Subcutaneous abdominal adipose tissue (tissue), 5 donors: ENCODE measurements at regions not wholly inside any gene's neighbourhood (a gene's known extent, or its start where the extent isn't known, plus 50 kb on each side); places are given as distances from the start of the nearest gene placed in this dataset.

Source experiments
- H3K27ac ChIP-seq: one replicate; pipeline ENCODE4 v1.7.0; 2013; ENCODE audit warnings: low read depth, mild to moderate bottlenecking, inconsistent platforms, low read length, moderate library complexity
- H3K27me3 ChIP-seq, 5 donors: one replicate each; pipeline ENCODE4 v1.7.0; 2013; ENCODE audit warnings: low read length in 5 of 5, inconsistent platforms in 1 of 5; ENCODE audit not compliant: control insufficient read depth in 5 of 5, insufficient read depth in 4 of 5
- H3K36me3 ChIP-seq, 5 donors: one replicate each; pipeline ENCODE4 v1.7.0; 2013; ENCODE audit warnings: low read length in 5 of 5; ENCODE audit not compliant: control insufficient read depth in 5 of 5, insufficient read depth in 5 of 5
- H3K4me1 ChIP-seq, 5 donors: one replicate each; pipeline ENCODE4 v1.7.0; 2013; ENCODE audit warnings: low read length in 5 of 5, mild to moderate bottlenecking in 3 of 5, moderate library complexity in 1 of 5; ENCODE audit not compliant: control insufficient read depth in 5 of 5, insufficient read depth in 5 of 5
- H3K4me3 ChIP-seq, 5 donors: one replicate each; pipeline ENCODE4 v1.7.0; 2013; ENCODE audit warnings: low read length in 5 of 5, low read depth in 1 of 5
- H3K9ac ChIP-seq, 5 donors: one replicate each; pipeline ENCODE4 v1.7.0; 2013; ENCODE audit warnings: low read length in 5 of 5, mild to moderate bottlenecking in 4 of 5, moderate library complexity in 3 of 5
- H3K9me3 ChIP-seq, 5 donors: one replicate each; pipeline ENCODE4 v1.7.0; 2013; ENCODE audit warnings: low read length in 5 of 5; ENCODE audit not compliant: control insufficient read depth in 5 of 5
- donor health status: healthy.
- donor health status: healthy.
- donor health status: healthy.
- donor health status: healthy.
- donor health status: healthy.

- no peak overlapping the region for H3K4me3 ChIP-seq
- no peak overlapping the region for H3K9ac ChIP-seq
- no peaks in the 10 kb centered on the region for H3K27me3 ChIP-seq
- no peaks in the 10 kb centered on the region for H3K4me1 ChIP-seq
- H3K27ac ChIP-seq = no peak overlapping the region
- H3K36me3 ChIP-seq = no peaks in the 10 kb centered on the region
- H3K9me3 ChIP-seq = no peaks in the 10 kb centered on the region
Measured at GRCh38 chr2:64704161-64704560, 50.4 kb upstream of the SERTAD2 start.

GRCh38 chr2:64704996-64705395 lies 51.3 kb upstream of the SERTAD2 start:
- no peaks in the 10 kb centered on the region for H3K4me1 ChIP-seq
- H3K9me3 ChIP-seq = no peaks in the 10 kb centered on the region
- no peaks in the 10 kb centered on the region for H3K36me3 ChIP-seq
- no peaks in the 10 kb centered on the region for H3K27me3 ChIP-seq
- no peak overlapping the region for H3K9ac ChIP-seq
- H3K4me3 ChIP-seq = no peak overlapping the region
- no peak overlapping the region for H3K27ac ChIP-seq

- H3K4me1 ChIP-seq = peaks cover 0 to 4% (median 0%) of the 10 kb centered on the region in 5 donors
- H3K27ac ChIP-seq = no peak overlapping the region
- no peaks in the 10 kb centered on the region for H3K36me3 ChIP-seq
- H3K9me3 ChIP-seq = no peaks in the 10 kb centered on the region
- H3K27me3 ChIP-seq = no peaks in the 10 kb centered on the region
- H3K4me3 ChIP-seq = no peak overlapping the region
- H3K9ac ChIP-seq = no peak overlapping the region
Measured at GRCh38 chr2:64707276-64707675, 53.6 kb upstream of the SERTAD2 start.

GRCh38 chr2:64708829-64709228 lies 55.1 kb upstream of the SERTAD2 start:
- Histone ChIP-seq H3K4me3 (no peak overlapping the region), H3K36me3 (no peaks in the 10 kb centered on the region), H3K27ac (no peak overlapping the region), H3K4me1 (peaks cover 0 to 4% (median 0%) of the 10 kb centered on the region in 5 donors), H3K9ac (no peak overlapping the region), H3K9me3 (no peaks in the 10 kb centered on the region), H3K27me3 (no peaks in the 10 kb centered on the region)

- no peak overlapping the region for H3K9ac ChIP-seq
Measured at GRCh38 chr2:64711252-64711800, 57.6 kb upstream of the SERTAD2 start.

GRCh38 chr2:64713686-64714085 lies 60.0 kb upstream of the SERTAD2 start:
- Histone ChIP-seq H3K27ac (no peak overlapping the region), H3K27me3 (no peaks in the 10 kb centered on the region), H3K36me3 (no peaks in the 10 kb centered on the region), H3K9ac (no peak overlapping the region), H3K9me3 (no peaks in the 10 kb centered on the region), H3K4me3 (no peak overlapping the region), H3K4me1 (peaks cover 0 to 4% (median 4%) of the 10 kb centered on the region in 5 donors)

More at GRCh38 chr2:64711252-64711800, 57.6 kb upstream of the SERTAD2 start:
- H3K9me3 ChIP-seq = no peaks in the 10 kb centered on the region
- no peaks in the 10 kb centered on the region for H3K27me3 ChIP-seq
- peaks cover 0 to 4% (median 0%) of the 10 kb centered on the region in 5 donors for H3K4me1 ChIP-seq
- no peaks in the 10 kb centered on the region for H3K36me3 ChIP-seq
- H3K4me3 ChIP-seq = no peak overlapping the region
- H3K27ac ChIP-seq = no peak overlapping the region

- peaks cover 0 to 9% (median 0%) of the 10 kb centered on the region in 5 donors for H3K4me1 ChIP-seq
- H3K27ac ChIP-seq = no peak overlapping the region
- H3K36me3 ChIP-seq = no peaks in the 10 kb centered on the region
- no peaks in the 10 kb centered on the region for H3K27me3 ChIP-seq
- H3K9me3 ChIP-seq = no peaks in the 10 kb centered on the region
- no peak overlapping the region for H3K4me3 ChIP-seq
- H3K9ac ChIP-seq = no peak overlapping the region
Measured at GRCh38 chr2:64716569-64716968, 62.9 kb upstream of the SERTAD2 start.

GRCh38 chr2:64718250-64718885 lies 64.7 kb upstream of the SERTAD2 start:
- Histone ChIP-seq H3K36me3 (no peaks in the 10 kb centered on the region), H3K9me3 (no peaks in the 10 kb centered on the region), H3K27ac (no peak overlapping the region), H3K9ac (no peak overlapping the region), H3K27me3 (no peaks in the 10 kb centered on the region), H3K4me1 (peaks cover 0 to 9% (median 0%) of the 10 kb centered on the region in 5 donors), H3K4me3 (no peak overlapping the region)

- Histone ChIP-seq H3K9ac (no peak overlapping the region), H3K36me3 (no peaks in the 10 kb centered on the region), H3K27ac (no peak overlapping the region), H3K27me3 (no peaks in the 10 kb centered on the region), H3K4me3 (no peak overlapping the region), H3K9me3 (no peaks in the 10 kb centered on the region), H3K4me1 (peaks cover 0 to 9% (median 0%) of the 10 kb centered on the region in 5 donors)
Measured at GRCh38 chr2:64720535-64721319, 67.0 kb upstream of the SERTAD2 start.

- no peak overlapping the region for H3K27ac ChIP-seq
- no peaks in the 10 kb centered on the region for H3K9me3 ChIP-seq
- H3K36me3 ChIP-seq = no peaks in the 10 kb centered on the region
- H3K27me3 ChIP-seq = no peaks in the 10 kb centered on the region
- peaks cover 0 to 9% (median 0%) of the 10 kb centered on the region in 5 donors for H3K4me1 ChIP-seq
- H3K4me3 ChIP-seq = no peak overlapping the region
- no peak overlapping the region for H3K9ac ChIP-seq
Measured at GRCh38 chr2:64721320-64721623, 67.6 kb upstream of the SERTAD2 start.
